ENCODE measurements at regions not wholly inside any gene's neighbourhood (a gene's known extent, or its start where the extent isn't known, plus 50 kb on each side); places are given as distances from the start of the nearest gene placed in this dataset.

DNA sequence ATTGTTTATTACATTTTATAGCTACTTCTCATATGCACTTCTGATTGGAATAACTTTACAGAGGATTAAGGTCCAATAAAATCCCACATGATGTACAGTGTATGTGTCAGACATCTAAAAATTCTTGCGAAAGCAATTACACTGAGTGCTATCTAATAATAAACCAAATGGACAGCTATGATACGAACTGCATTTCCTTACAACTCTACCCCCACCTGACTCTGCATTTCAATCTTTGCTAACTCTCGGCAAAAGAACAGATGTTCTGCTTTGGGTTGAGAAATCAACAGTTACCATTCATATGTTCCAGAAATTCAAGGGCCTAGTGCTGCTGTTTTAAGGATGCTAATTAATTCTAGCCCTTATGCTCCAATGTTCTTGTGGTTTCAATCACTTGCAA, 287.9 kb upstream of the NOCT start:
- TF ChIP-seq POLR2AphosphoS5 (IDR thresholded peaks at IDR 0.05; ENCODE audit: low read depth, low read length) (no peak), POLR2A (IDR thresholded peaks at IDR 0.05; ENCODE audit: low read depth, low read length) (no peak)

Data from GM12891 (cell line).